Loucy (cell line): ENCODE measurements at regions not wholly inside any gene's neighbourhood (a gene's known extent, or its start where the extent isn't known, plus 50 kb on each side); places are given as distances from the start of the nearest gene placed in this dataset.
"Not testable (repeated sequence)": the region's sequence is repeated elsewhere in the genome, so short reads cannot be mapped to it uniquely, and the experiment has no call there.

Experiments used
- H2AFZ ChIP-seq: fragments of 200-600 bp; sonication (generic); 2 replicates; pipeline ENCODE4 v1.6.0; 2016; ENCODE audit warnings: antibody characterized with exemption, mild to moderate bottlenecking, low read length, moderate library complexity
- H3F3A ChIP-seq: fragments of 200-600 bp; 2 replicates; pipeline ENCODE4 v1.6.0; 2016; ENCODE audit warnings: antibody characterized with exemption, low read depth, mild to moderate bottlenecking
- H3K27me3 ChIP-seq: fragments of 200-600 bp; sonication (generic); 2 replicates; pipeline ENCODE4 v1.6.1; 2014; ENCODE audit warnings: low read length, mild to moderate bottlenecking; ENCODE audit not compliant: insufficient read depth, poor library complexity, severe bottlenecking
- H3K36me3 ChIP-seq: fragments of 200-600 bp; sonication (generic); 2 replicates; pipeline ENCODE4 v1.6.1; 2016; ENCODE audit warnings: low read length; ENCODE audit not compliant: insufficient read depth
- H3K4me1 ChIP-seq: fragments of 200-600 bp; sonication (generic); 2 replicates; pipeline ENCODE4 v1.5.1; 2014; ENCODE audit warnings: low read length, mild to moderate bottlenecking; ENCODE audit not compliant: insufficient read depth, poor library complexity, severe bottlenecking
- H3K4me2 ChIP-seq: fragments of 200-600 bp; sonication (generic); 2 replicates; pipeline ENCODE4 v1.6.0; 2014; ENCODE audit warnings: antibody characterized with exemption, low read length, low read depth, mild to moderate bottlenecking; ENCODE audit not compliant: poor library complexity, severe bottlenecking
- H3K4me3 ChIP-seq: fragments of 200-600 bp; sonication (generic); 2 replicates; pipeline ENCODE4 v1.5.1; 2014; ENCODE audit warnings: low read length, mild to moderate bottlenecking, mixed read lengths; ENCODE audit not compliant: poor library complexity, severe bottlenecking
- H3K79me2 ChIP-seq: fragments of 200-600 bp; sonication (generic); 2 replicates; pipeline ENCODE4 v1.6.1; 2014; ENCODE audit warnings: low read length; ENCODE audit not compliant: insufficient read depth
- H3K9ac ChIP-seq: fragments of 200-600 bp; sonication (generic); 2 replicates; pipeline ENCODE4 v1.6.0; 2014; ENCODE audit warnings: mild to moderate bottlenecking, low read depth, low read length, moderate library complexity; ENCODE audit not compliant: poor library complexity, severe bottlenecking
- H3K9me2 ChIP-seq: fragments of 200-600 bp; sonication (generic); replicated peaks from 2 replicates; pipeline ENCODE4 v1.6.1; 2016; ENCODE audit warnings: low read depth, low read length, mixed read lengths
- H3K9me3 ChIP-seq: fragments of 200-600 bp; sonication (generic); 2 replicates; pipeline ENCODE4 v1.6.1; 2014; ENCODE audit warnings: mild to moderate bottlenecking, antibody characterized with exemption, low read length, low read depth; ENCODE audit not compliant: insufficient read depth
- H4K20me1 ChIP-seq: fragments of 200-600 bp; sonication (generic); 2 replicates; pipeline ENCODE4 v1.6.0; 2014; ENCODE audit warnings: antibody characterized with exemption, low read length, mild to moderate bottlenecking; ENCODE audit not compliant: insufficient read depth, poor library complexity, severe bottlenecking
- CTCF ChIP-seq: fragments of 200-600 bp; sonication (generic); conservative IDR thresholded peaks from 2 replicates; pipeline ENCODE4 v1.5.1; 2014; ENCODE audit warnings: mild to moderate bottlenecking, antibody characterized with exemption, low read length
- EZH2phosphoT487 ChIP-seq: fragments of 200-600 bp; IDR thresholded peaks from 2 replicates; pipeline ENCODE4 v1.6.1; 2018; ENCODE audit warnings: antibody characterized with exemption, mild to moderate bottlenecking, moderate library complexity, borderline replicate concordance

- Histone ChIP-seq H3K4me3 (no peak overlapping the region), H2AFZ (no peak overlapping the region), H3K27me3 (no peaks in the 10 kb centered on the region), H3K9me2 (no peaks in the 10 kb centered on the region), H4K20me1 (no peaks in the 10 kb centered on the region), H3K9me3 (no peaks in the 10 kb centered on the region), H3K79me2 (no peaks in the 10 kb centered on the region), H3K4me1 (peaks cover 71% of the 10 kb centered on the region), H3K9ac (peak overlapping the region; percentile 49), H3K36me3 (no peaks in the 10 kb centered on the region), H3K4me2 (peak overlapping the region; percentile 57), H3F3A (no peaks in the 10 kb centered on the region)
- TF ChIP-seq CTCF (no peak), EZH2phosphoT487 (no peak)
These were observed 89.5 kb downstream of the GGTLC2 start for GRCh38 chr22:22733881-22734373.

- H3K9ac ChIP-seq = peak overlapping the region; percentile 49
- H3K4me2 ChIP-seq = peak overlapping the region; percentile 57
- H2AFZ ChIP-seq, H3K9me2 ChIP-seq, H3F3A ChIP-seq, H3K36me3 ChIP-seq, H3K79me2 ChIP-seq, H4K20me1 ChIP-seq, H3K9me3 ChIP-seq, H3K27me3 ChIP-seq: not testable (repeated sequence)
- peak overlapping the region; percentile 41 for H3K4me3 ChIP-seq
- peaks cover 63% of the 10 kb centered on the region for H3K4me1 ChIP-seq
These were observed 90.2 kb downstream of the GGTLC2 start for GRCh38 chr22:22734395-22735272.

- H3K36me3 ChIP-seq, H3K9me3 ChIP-seq, H3F3A ChIP-seq, H3K79me2 ChIP-seq, H4K20me1 ChIP-seq, H3K27me3 ChIP-seq, H2AFZ ChIP-seq, H3K9me2 ChIP-seq: not testable (repeated sequence)
- Histone ChIP-seq H3K4me1 (peaks cover 57% of the 10 kb centered on the region), H3K4me3 (peak overlapping the region; percentile 41), H3K4me2 (peak overlapping the region; percentile 57), H3K9ac (peak overlapping the region; percentile 49)
These were observed 90.9 kb downstream of the GGTLC2 start for GRCh38 chr22:22735276-22735675.

GRCh38 chr22:22735695-22736611 is 91.5 kb downstream of the GGTLC2 start:
- Histone ChIP-seq H3K4me1 (peaks cover 54% of the 10 kb centered on the region), H3K9ac (peak overlapping the region; percentile 49), H3K9me2 (no peaks in the 10 kb centered on the region), H3K9me3 (no peaks in the 10 kb centered on the region), H4K20me1 (no peaks in the 10 kb centered on the region), H3K4me2 (peak overlapping the region; percentile 57), H3F3A (no peaks in the 10 kb centered on the region), H3K79me2 (no peaks in the 10 kb centered on the region), H3K4me3 (peak overlapping the region; percentile 41), H3K36me3 (no peaks in the 10 kb centered on the region), H3K27me3 (no peaks in the 10 kb centered on the region), H2AFZ (no peak overlapping the region)
- TF ChIP-seq CTCF (no peak), EZH2phosphoT487 (no peak)
